GM23248 (cell line): ENCODE measurements at regions not wholly inside any gene's neighbourhood (a gene's known extent, or its start where the extent isn't known, plus 50 kb on each side); places are given as distances from the start of the nearest gene placed in this dataset.

Experiments used
- EZH2 ChIP-seq: fragments of 200-600 bp; sonication (generic); IDR thresholded peaks from 2 replicates; pipeline ENCODE4 v1.6.1; 2018; ENCODE audit warnings: antibody characterized with exemption, mild to moderate bottlenecking; ENCODE audit not compliant: insufficient read depth, poor library complexity, severe bottlenecking
- EZH2phosphoT487 ChIP-seq: fragments of 200-600 bp; sonication (generic); IDR thresholded peaks from 2 replicates; pipeline ENCODE4 v1.6.1; 2018; ENCODE audit warnings: antibody characterized with exemption, moderate library complexity, mild to moderate bottlenecking, low read depth; ENCODE audit not compliant: insufficient read depth

GRCh38 chr6:168989421-168989820 is 264.2 kb downstream of the THBS2 start:
- TF ChIP-seq EZH2, result no peak
- TF ChIP-seq EZH2phosphoT487, result no peak
